Immature natural killer cell (primary cell): ENCODE measurements at regions not wholly inside any gene's neighbourhood (a gene's known extent, or its start where the extent isn't known, plus 50 kb on each side); places are given as distances from the start of the nearest gene placed in this dataset.

ENCODE experiments used
- DNase-seq, 3 donors: peaks; one replicate each; pipeline ENCODE4 v3.0.0; 2022; ENCODE audit warnings: mixed read lengths in 1 of 3
- H3K27ac Mint-ChIP-seq, 6 donors: one replicate each; pipeline ENCODE4 v1.8.0; 2020; ENCODE audit warnings: mixed read lengths in 6 of 6, mild to moderate bottlenecking in 5 of 6, inconsistent platforms in 4 of 6, moderate library complexity in 3 of 6
- H3K27me3 Mint-ChIP-seq, 3 donors: one replicate each; pipeline ENCODE4 v1.8.0; 2020 to 2021; ENCODE audit warnings: low read depth in 3 of 3, mild to moderate bottlenecking in 3 of 3, mixed read lengths in 3 of 3, moderate library complexity in 3 of 3, inconsistent platforms in 1 of 3
- H3K36me3 Mint-ChIP-seq, 3 donors: one replicate each; pipeline ENCODE4 v1.8.0; 2020; ENCODE audit warnings: mixed read lengths in 3 of 3, inconsistent platforms in 2 of 3, mild to moderate bottlenecking in 2 of 3
- H3K4me1 Mint-ChIP-seq, 2 donors: one replicate each; pipeline ENCODE4 v1.8.0; 2020; ENCODE audit warnings: inconsistent platforms in 2 of 2, mild to moderate bottlenecking in 2 of 2, mixed read lengths in 2 of 2, moderate library complexity in 1 of 2
- H3K4me3 Mint-ChIP-seq, 5 donors: one replicate each; pipeline ENCODE4 v1.8.0; 2020; ENCODE audit warnings: mild to moderate bottlenecking in 5 of 5, mixed read lengths in 5 of 5, inconsistent platforms in 3 of 5, moderate library complexity in 3 of 5
- H3K9me3 Mint-ChIP-seq, 6 donors: one replicate each; pipeline ENCODE4 v1.8.0; 2020; ENCODE audit warnings: mild to moderate bottlenecking in 6 of 6, mixed read lengths in 6 of 6, inconsistent platforms in 4 of 6, moderate library complexity in 3 of 6

DNA sequence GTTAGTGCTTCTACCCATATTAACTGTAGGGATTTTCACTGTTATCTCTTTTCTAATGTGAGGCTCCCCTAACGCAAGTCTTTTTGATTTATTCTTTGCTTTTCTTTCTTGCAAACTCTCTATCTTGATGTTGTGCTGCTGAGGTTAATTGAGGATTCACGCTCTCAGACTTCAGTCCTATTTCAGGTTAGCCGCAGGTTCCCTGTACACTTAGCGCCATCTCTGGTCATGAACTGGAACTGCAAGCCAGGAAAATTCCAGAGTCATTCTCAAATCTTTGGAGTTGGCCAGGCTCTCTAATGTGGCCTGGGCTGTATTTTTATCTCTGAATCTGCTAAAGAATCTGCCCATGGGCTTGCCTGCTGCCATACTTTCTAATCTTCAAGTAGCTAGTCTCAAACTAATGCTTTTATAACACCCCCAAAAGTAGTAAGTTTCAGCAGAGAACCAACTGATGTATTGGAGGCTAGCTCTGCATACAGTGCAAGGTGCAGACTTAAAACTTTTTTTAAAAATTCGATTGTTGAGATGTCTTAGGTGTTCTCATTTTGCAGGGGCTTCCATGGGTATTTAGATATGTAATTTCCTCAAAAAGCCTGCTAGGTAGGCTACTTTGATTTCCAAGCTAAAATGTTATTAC lies 91.1 kb upstream of the OPRM1 start:
- DNase-seq: no peak
- H3K27me3 Mint-ChIP-seq: peaks cover 0 to 3% (median 1%) of the 10 kb centered on the region in 3 donors
- H3K9me3 Mint-ChIP-seq: peaks cover 0 to 8% (median 0%) of the 10 kb centered on the region in 6 donors
- no peaks in the 10 kb centered on the region for H3K36me3 Mint-ChIP-seq
- H3K4me3 Mint-ChIP-seq: no peak overlapping the region
- H3K27ac Mint-ChIP-seq: no peak overlapping the region
- no peaks in the 10 kb centered on the region for H3K4me1 Mint-ChIP-seq

DNA sequence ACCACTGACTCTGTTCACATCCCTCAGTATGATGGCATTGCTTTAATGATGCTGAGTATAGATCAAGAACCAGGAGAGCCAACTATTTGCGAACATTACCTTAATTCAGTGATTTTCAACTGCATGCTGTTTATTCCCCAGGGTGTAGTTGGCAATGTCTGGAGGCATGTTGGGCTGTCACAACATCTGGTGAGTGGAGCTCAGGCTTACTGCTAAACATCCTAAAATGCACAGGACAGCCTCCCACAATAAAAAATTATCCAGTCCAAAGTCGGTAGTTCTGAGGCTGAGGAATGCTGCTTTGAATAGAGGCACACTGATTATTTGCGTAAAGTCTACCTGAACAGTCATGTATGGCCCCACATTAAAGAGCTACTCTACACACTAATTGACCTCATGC lies 94.8 kb upstream of the OPRM1 start:
- H3K4me1 Mint-ChIP-seq: no peaks in the 10 kb centered on the region
- H3K27ac Mint-ChIP-seq: no peak overlapping the region
- peaks cover 0 to 8% (median 0%) of the 10 kb centered on the region in 6 donors for H3K9me3 Mint-ChIP-seq
- H3K27me3 Mint-ChIP-seq: peaks cover 0 to 4% (median 0%) of the 10 kb centered on the region in 3 donors
- no peak overlapping the region for H3K4me3 Mint-ChIP-seq
- no peak for DNase-seq
- no peaks in the 10 kb centered on the region for H3K36me3 Mint-ChIP-seq

DNA sequence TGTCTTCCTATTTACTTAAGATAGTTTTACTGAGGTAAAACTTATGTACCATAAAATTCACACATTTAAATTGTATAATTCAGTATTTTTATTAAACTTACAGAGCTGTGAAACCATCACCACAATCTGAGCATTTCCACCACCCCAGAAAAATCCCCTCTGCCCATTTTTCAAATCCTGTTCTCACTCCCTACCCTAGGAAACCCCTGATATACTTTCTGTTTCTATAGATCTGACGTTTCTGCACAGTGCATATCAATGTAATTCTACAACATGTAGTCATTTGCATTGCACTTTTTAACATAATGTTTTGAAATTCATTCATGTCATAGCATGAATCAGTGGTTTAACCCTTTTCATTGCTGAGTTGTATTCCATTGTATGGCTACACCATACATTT lies 96.7 kb upstream of the OPRM1 start:
- H3K9me3 Mint-ChIP-seq: peaks cover 0 to 8% (median 0%) of the 10 kb centered on the region in 6 donors
- peak overlapping the region in 1 of 6 donors; percentile 19 for H3K27ac Mint-ChIP-seq
- DNase-seq: no peak
- H3K4me1 Mint-ChIP-seq: no peaks in the 10 kb centered on the region
- no peak overlapping the region for H3K4me3 Mint-ChIP-seq
- no peaks in the 10 kb centered on the region for H3K36me3 Mint-ChIP-seq
- peaks cover 0 to 3% (median 0%) of the 10 kb centered on the region in 3 donors for H3K27me3 Mint-ChIP-seq

DNA sequence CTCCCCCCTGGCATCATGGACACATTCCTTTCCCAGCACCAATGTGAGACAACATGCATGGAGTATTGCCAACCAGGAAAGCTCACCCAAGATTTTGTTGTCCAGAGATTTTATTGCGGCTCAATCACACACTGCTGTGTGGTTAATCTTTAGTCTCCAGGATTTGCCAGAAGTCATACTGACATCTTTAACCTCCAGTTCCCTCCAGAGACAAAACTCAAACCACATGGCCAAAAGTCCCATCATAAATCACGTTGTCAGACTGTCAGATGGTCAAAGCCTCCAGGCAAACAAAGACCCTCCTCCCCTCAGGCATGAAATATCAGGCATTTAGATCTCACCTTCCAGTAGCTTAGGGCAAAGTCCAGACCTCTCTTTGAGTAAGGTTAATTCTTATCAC lies 97.3 kb upstream of the OPRM1 start:
- Mint-ChIP-seq H3K9me3 (peaks cover 0 to 8% (median 1%) of the 10 kb centered on the region in 6 donors), H3K36me3 (no peaks in the 10 kb centered on the region), H3K4me1 (no peaks in the 10 kb centered on the region), H3K27me3 (peaks cover 0 to 3% (median 0%) of the 10 kb centered on the region in 3 donors), H3K4me3 (no peak overlapping the region), H3K27ac (no peak overlapping the region)
- no peak for DNase-seq

DNA sequence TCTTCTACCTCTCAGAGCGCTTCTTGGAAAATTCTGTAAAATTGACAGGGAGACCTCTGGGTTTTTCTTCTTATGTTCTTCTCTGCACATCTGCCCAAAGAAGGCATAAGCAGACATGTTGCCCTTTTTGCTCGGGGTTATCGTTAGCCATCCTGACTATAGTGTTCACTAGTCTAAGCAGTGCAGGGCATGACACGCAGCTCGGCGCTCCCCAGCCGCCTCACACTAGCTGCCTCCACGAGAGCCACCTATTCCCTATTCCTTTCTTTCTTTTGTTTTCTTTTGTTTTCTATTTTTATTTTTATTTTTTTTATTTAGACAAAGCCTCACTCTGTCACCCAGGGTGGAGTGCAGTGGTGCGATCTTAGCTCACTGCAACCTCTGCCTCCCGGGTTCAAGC lies 100.2 kb upstream of the OPRM1 start:
- H3K27ac Mint-ChIP-seq: no peak overlapping the region
- H3K36me3 Mint-ChIP-seq: no peaks in the 10 kb centered on the region
- H3K4me3 Mint-ChIP-seq: no peak overlapping the region
- H3K27me3 Mint-ChIP-seq: peaks cover 0 to 3% (median 0%) of the 10 kb centered on the region in 3 donors
- no peaks in the 10 kb centered on the region for H3K4me1 Mint-ChIP-seq
- no peak for DNase-seq
- H3K9me3 Mint-ChIP-seq: peaks cover 0 to 5% (median 0%) of the 10 kb centered on the region in 6 donors

DNA sequence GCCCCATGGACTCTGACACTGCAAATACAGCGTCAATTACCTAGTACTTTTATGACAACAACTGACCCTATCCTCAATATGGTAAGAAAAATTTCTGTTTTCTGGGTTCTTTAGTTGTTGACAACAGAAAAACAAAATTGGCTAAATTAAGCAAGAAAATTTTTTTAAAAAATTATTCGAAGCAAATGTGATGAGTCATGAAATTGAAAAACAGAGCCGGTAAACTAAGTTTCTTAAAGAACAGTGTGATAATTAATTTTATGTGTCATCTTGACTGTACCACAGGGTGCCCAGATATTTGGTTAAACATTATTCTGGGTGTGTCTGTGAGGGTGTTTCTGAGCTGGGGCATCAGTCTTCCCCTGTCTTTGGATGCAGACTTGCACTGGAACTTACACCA lies 107.6 kb upstream of the OPRM1 start:
- Mint-ChIP-seq H3K4me1 (no peaks in the 10 kb centered on the region), H3K4me3 (no peak overlapping the region), H3K9me3 (peaks cover 0 to 5% (median 4%) of the 10 kb centered on the region in 6 donors), H3K36me3 (no peaks in the 10 kb centered on the region), H3K27ac (no peak overlapping the region), H3K27me3 (no peaks in the 10 kb centered on the region)
- no peak for DNase-seq

DNA sequence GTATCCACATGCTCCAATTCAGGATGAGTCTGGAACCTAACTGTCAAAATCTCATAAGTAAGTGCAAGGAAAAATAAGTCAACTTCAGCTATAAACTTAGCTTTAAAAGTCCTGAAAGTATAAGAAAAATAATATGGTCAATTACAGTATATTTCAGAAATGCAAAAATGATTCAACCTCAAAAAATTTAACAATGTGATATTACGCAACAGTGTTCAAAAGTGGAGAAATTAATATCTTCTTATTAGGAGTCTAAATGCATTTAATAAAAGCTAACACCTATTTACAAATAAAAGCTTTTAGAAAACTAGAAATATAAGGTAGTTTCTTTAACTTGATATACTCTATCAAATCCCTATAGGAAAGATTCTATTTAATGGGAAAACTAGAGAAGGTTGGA lies 111.2 kb upstream of the OPRM1 start:
- H3K36me3 Mint-ChIP-seq: no peaks in the 10 kb centered on the region
- peaks cover 0 to 11% (median 4%) of the 10 kb centered on the region in 6 donors for H3K9me3 Mint-ChIP-seq
- H3K27me3 Mint-ChIP-seq: no peaks in the 10 kb centered on the region

DNA sequence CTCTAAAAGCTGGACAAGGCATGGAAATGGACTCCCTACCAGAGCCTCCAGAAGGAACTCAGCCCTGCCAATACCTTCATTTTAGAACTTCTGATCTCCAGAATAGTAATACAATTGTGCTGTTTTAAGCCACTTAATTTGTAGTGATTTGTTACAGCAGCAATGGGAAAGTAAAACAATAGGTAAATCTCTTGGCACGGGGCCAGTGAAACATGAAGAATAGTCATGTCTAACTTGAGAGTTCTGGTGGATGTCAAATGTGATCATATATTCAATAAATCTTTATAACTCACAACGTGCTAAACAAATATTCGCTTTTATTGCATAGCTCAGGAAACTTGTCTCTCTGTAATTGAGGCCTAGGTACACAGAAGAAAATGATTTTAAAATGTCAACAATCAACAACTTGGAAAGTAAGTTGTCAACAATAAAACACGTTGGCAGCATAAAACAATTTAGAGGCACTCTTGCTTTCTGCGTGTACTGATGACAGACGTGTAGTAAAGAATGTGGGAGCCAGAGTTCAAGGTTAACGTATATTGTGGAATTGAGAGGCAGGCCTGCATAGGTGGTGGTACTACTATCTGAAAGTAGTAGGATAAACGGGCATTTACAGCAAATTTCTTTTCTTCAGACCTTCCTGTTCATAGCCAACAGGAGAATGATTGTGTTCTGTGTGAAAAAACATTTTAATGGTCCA lies 140.5 kb upstream of the OPRM1 start:
- Mint-ChIP-seq H3K4me1 (no peaks in the 10 kb centered on the region), H3K9me3 (peaks cover 2 to 19% (median 8%) of the 10 kb centered on the region in 6 donors), H3K36me3 (no peaks in the 10 kb centered on the region)

More for the DNA sequence above, 111.2 kb upstream of the OPRM1 start:
- no peaks in the 10 kb centered on the region for H3K4me1 Mint-ChIP-seq
- no peak overlapping the region for H3K4me3 Mint-ChIP-seq
- no peak for DNase-seq
- no peak overlapping the region for H3K27ac Mint-ChIP-seq

DNA sequence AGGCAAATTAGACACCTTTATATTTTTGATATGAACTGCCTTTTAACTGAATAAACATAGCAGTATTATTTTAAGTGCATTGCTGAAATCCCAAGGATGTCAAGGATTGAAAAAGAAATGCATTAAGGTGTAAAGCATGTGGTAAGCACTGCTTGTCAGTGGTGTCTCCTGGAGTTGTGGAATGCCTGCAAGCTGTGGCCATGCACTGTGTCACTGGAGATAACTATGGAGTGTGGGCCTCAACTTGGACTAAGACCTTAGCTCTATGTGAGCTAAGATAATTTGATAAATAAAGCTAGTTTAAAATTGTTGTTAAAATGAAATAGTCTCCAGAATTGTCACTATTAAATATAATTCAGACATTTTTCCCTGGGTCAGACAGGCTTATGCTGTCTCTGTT lies 156.6 kb upstream of the OPRM1 start:
- DNase-seq: no peak
- Mint-ChIP-seq H3K36me3 (peaks cover 0 to 3% (median 0%) of the 10 kb centered on the region in 3 donors), H3K4me1 (no peaks in the 10 kb centered on the region), H3K27me3 (peaks cover 0 to 2% (median 0%) of the 10 kb centered on the region in 3 donors), H3K9me3 (peaks cover 0 to 15% (median 6%) of the 10 kb centered on the region in 6 donors), H3K4me3 (no peak overlapping the region), H3K27ac (no peak overlapping the region)

More for the DNA sequence above, 140.5 kb upstream of the OPRM1 start:
- no peak overlapping the region for H3K4me3 Mint-ChIP-seq
- no peak for DNase-seq
- peaks cover 0 to 5% (median 0%) of the 10 kb centered on the region in 3 donors for H3K27me3 Mint-ChIP-seq
- H3K27ac Mint-ChIP-seq: no peak overlapping the region

DNA sequence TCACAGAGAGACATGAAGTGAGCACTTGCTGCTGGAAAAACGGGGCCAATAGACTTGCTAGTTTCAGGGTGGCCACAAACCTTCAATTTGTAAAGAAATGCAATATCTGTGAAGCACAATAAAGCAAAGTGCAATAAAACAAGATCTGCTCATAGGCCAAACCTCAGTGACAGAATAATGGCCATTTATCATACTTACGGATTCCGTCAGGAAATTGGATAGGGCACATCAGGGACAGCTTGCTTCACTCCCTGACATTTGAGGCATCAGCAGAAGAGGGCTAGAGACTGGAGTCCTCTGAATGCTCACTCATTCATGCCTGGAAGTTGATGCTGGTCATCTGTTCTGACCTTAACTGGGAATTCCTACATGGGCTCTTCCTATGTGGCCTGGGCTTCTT lies 165.5 kb upstream of the OPRM1 start:
- no peak overlapping the region for H3K27ac Mint-ChIP-seq
- H3K27me3 Mint-ChIP-seq: peaks cover 0 to 3% (median 0%) of the 10 kb centered on the region in 3 donors
- no peaks in the 10 kb centered on the region for H3K4me1 Mint-ChIP-seq
- DNase-seq: no peak
- H3K36me3 Mint-ChIP-seq: no peaks in the 10 kb centered on the region
- no peak overlapping the region for H3K4me3 Mint-ChIP-seq
- H3K9me3 Mint-ChIP-seq: peaks cover 4 to 17% (median 10%) of the 10 kb centered on the region in 6 donors

DNA sequence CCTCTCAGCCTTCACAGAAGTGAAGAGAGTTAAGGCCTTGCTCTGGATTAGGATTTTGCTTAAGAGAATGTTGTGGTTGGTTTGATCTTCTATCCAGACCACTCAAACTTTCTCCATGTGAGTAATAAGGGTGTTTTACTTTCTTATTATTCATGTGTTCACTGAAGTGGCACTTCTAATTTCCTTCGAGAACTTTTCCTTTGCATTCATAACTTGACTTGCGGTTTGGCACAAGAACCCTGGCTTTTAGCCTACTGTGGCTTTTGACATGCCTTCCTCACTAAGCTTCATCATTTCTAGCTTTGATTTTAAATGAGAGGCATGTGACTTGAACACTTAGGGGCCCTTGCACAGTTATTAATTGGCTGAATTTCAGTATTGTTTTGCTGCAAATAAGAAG lies 166.1 kb upstream of the OPRM1 start:
- no peak for DNase-seq
- Mint-ChIP-seq H3K27ac (no peak overlapping the region), H3K36me3 (no peaks in the 10 kb centered on the region), H3K9me3 (peaks cover 4 to 17% (median 11%) of the 10 kb centered on the region in 6 donors), H3K4me3 (no peak overlapping the region), H3K27me3 (peaks cover 0 to 3% (median under 1%) of the 10 kb centered on the region in 3 donors), H3K4me1 (no peaks in the 10 kb centered on the region)

DNA sequence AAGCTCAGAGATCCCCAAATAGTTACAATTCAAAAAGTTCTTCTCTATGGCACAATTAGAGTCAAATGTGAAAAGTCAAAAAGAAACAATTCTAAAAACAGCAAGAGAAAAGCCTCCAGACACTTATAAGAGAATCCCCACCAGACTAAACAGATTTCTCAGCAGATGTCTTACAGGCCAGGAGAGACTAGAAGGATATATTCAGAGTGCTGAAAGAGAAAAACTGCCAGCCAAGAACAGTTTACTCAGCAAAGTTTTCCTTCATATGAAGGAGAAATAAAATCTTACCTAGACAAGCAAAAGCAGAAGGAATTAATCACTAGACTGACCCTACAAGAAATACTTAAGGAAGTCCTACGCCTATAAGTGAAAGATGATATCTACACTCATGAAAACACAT lies 176.1 kb upstream of the OPRM1 start:
- no peak overlapping the region for H3K4me3 Mint-ChIP-seq
- no peaks in the 10 kb centered on the region for H3K4me1 Mint-ChIP-seq
- peaks cover 0 to 8% (median under 1%) of the 10 kb centered on the region in 6 donors for H3K9me3 Mint-ChIP-seq
- no peak for DNase-seq
- peaks cover 0 to 5% (median 4%) of the 10 kb centered on the region in 3 donors for H3K27me3 Mint-ChIP-seq
- H3K36me3 Mint-ChIP-seq: no peaks in the 10 kb centered on the region
- H3K27ac Mint-ChIP-seq: no peak overlapping the region

DNA sequence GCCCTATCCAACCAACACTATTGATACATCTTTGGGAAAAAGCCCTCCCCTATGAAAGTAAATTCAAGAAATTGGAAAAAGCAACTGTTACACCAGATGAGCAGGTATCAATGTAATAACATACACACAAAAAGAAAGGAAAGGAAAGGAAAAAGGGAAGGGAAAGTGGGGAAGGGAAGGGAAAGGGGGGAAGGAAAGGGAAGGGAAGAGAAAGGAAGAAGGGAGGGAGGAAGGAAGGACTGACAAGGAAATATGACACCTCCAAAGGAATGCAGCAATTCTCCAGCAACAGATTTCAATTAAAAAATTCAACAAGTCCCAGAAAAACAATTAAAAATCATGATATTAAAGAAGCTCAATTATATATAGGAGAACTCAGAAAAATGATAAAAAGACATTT lies 176.9 kb upstream of the OPRM1 start:
- Mint-ChIP-seq H3K4me1 (no peaks in the 10 kb centered on the region), H3K4me3 (no peak overlapping the region), H3K27me3 (peaks cover 0 to 4% (median 2%) of the 10 kb centered on the region in 3 donors), H3K36me3 (no peaks in the 10 kb centered on the region), H3K9me3 (peaks cover 0 to 5% (median under 1%) of the 10 kb centered on the region in 6 donors), H3K27ac (no peak overlapping the region)
- DNase-seq: no peak

DNA sequence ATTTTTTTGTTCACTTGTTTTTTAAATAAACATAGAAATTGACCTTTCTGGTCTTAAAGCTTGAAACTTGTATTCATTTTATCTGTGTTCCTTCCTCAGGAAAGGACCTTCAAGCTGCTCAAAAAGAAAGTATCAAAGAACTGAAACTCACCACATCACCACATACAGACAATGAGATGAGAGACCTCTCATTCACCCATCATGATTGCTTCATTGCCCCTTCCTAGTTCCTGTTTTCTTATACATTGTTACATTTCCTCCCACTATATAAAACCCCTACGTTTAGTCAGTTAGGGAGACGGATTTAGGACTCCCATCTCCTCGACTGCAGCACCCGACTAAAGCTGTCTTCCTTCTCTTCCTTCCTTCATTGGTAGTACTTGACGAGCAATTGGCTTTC lies 180.5 kb upstream of the OPRM1 start:
- Mint-ChIP-seq H3K4me1 (no peaks in the 10 kb centered on the region), H3K27ac (no peak overlapping the region), H3K9me3 (peaks cover 0 to 13% (median 0%) of the 10 kb centered on the region in 6 donors), H3K4me3 (no peak overlapping the region), H3K27me3 (peaks cover 0 to 4% (median 2%) of the 10 kb centered on the region in 3 donors), H3K36me3 (no peaks in the 10 kb centered on the region)
- no peak for DNase-seq
